GM18909 (cell line): ENCODE measurements at regions not wholly inside any gene's neighbourhood (a gene's known extent, or its start where the extent isn't known, plus 50 kb on each side); places are given as distances from the start of the nearest gene placed in this dataset.

Experiments used
- ATAC-seq: cut with Tn5 transposase; IDR thresholded peaks from one replicate; pipeline ENCODE4 v1.9.1; 2021; ENCODE audit warnings: mild to moderate bottlenecking; ENCODE audit not compliant: unreplicated experiment, poor library complexity

DNA sequence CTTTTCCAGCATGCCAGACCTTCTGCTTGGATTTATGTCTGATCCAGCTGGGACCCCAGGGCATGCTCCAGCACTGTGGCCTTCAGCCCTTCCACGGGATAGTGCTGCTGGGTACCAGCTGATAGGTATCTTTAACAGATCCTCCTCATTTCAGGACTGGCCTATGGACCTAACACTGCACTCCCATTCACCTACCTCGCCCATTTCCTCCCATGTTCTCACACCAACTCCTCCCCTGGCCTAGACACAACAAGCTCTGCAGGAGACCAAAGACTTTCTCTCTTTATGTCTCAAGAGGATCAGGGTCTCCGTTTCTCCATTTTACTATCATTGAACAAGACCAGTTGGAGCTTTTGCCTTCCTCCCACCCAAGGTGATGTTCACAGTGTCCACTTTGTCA is 140.0 kb upstream of the TMCC3 start:
- ATAC-seq, result no peak

DNA sequence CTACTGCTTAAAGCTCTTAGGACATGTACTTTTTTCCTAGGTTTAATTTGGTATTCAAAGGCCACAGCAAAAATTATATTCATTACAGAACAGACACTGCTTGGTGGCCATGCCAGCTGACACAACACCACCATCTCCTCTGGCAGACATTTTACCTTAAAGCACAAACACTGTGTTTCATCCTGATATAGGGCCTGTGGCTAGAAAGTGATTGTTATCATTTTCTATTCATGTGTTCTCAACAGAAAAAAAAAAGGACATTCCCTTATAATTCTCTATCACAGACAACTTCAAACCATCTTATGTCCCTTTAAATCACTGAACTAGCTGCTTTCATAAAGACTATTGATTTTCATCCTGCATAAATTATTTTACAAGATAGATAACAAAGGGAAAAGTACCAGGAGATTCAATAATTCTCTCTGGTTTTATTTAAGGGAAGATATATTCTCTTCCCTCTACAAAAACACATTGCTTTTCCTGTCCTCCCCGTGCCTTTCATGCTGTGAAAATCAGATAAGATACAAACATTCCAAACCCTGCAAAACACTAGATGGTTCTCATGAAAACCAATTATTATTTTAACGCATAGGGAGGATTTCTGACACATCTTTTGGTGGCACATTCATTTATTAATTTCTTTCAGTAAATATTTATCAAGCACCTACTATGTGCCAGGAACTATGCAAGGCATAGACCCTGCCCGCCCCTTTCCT is 139.3 kb upstream of the TMCC3 start:
- no peak for ATAC-seq

DNA sequence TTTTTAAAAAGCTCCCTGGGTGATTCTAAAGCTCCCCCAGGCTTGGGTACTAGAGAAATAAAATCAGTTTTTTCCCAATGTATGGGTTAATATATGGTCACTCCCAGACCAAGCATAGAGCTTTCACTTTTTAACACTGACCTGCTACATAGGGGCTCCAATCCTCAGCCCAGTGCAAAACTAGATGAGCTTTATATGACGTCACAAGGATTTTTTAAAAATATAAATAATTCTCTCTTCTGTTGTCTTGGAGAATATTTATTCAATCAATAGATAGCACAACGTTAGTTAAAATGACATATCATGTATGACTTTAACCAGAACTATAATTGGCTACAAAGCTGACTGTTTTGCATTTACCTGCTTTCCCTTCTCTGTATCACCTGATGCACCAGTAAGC is 137.9 kb upstream of the TMCC3 start:
- no peak for ATAC-seq

DNA sequence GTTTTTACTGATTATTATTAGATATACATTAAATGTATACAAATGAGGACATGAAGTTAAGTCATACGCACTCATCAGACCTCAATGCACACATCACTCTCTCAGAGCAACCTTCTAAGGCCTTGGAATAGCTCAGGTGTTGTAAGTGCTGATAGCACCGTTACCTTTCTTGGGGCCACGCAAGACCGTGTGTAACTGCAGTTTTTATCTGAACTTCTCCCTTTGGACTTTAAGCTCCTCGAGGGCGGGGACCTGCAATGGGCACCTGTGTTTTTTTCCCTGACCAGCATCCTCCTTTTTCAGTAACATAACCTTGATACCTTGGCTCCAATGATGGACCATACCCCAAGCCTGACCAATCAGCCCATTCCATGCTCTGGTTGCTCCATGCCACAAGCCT is 136.5 kb upstream of the TMCC3 start:
- no peak for ATAC-seq

DNA sequence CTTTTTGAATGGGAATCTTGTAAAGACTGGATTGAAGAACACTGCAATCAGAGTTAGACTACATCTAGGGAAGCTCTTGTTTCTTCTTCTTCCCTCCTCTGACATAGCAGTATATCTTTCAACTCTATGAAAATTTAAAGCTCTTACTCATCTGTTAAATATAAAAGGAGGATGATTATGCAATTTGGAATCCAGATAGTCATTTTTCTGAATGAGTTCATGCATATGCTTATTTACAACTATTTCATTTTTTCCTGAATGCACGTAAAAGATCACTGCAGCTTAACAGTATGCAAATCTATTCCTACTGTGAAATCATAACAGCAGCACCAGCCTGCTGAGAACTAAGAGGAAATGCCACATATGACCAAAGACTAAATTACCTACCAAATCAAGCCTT is 133.5 kb upstream of the TMCC3 start:
- ATAC-seq, result no peak

DNA sequence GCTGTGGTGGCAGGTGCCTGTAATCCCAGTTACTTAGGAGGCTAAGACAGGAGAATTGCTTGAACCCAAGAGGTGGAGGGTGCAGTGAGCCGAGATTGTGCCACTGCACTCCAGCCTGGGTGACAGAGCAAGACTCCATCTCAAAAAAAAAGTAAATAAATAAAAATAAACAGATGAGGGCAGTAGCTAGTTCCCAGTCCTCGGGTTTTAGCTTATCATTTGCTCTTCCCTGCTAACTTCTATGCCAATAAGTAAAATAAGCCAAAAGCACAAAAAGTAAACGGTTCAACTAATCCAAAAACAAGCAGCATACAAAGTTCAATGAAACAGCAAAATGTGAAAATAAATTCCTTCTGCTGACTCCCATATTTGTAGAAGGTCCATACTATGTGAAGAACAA is 133.0 kb upstream of the TMCC3 start:
- ATAC-seq, result no peak

DNA sequence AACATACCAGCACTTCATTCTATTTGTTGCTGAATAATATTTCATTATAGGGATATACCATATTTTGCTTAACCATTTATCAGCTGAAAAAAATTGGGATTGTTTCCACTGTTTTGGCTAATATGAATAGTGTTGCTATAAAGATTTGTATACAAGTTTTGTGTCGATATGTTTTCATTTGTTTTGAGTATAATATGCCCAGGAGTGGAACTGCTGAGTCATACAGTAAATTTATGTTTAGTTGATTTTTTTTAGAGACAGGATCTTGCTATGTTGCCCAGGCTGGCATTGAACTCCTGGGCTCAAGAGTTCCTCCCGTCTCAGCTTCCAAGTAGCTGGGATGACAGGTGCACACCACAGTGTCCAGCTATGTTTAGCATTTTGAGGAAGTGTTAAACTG is 131.5 kb upstream of the TMCC3 start:
- no peak for ATAC-seq

DNA sequence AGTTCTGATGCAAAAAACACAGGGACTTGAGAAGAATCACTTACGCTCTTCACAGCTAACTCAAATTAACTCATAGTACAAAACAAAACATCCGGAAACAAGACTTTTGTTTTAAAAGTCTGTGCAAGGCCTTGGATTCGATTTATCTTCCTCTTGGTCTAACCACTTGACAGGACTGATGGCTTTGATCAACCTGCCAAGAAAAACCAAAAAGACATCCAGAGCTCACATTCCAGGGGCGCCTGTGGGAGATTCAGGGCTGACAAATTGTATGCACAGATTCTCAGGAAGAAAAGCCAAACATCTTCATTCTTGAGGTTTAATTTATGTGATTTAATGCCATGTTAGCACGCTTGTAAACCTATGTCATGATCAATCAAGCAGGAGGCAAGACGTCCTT is 129.1 kb upstream of the TMCC3 start:
- ATAC-seq, result no peak

DNA sequence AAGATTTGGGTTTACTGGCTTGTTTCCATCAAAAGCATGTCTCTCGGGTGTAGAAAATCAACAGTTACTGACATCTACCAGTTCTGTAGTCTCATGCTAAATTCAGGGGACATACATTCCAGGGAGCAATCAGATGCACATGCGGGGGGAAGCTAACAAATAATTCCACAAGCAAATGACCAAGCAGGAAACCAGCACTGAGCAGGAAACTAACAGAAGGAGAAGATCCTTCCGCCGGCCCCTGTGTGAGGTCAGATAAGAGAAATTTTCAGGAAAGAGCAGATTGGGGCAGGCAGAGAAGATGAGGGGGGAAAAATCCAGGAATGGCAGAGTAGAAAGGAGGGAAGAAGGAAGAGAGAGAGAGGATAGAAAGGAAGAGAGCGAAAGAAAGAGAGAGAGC is 127.6 kb upstream of the TMCC3 start:
- no peak for ATAC-seq

DNA sequence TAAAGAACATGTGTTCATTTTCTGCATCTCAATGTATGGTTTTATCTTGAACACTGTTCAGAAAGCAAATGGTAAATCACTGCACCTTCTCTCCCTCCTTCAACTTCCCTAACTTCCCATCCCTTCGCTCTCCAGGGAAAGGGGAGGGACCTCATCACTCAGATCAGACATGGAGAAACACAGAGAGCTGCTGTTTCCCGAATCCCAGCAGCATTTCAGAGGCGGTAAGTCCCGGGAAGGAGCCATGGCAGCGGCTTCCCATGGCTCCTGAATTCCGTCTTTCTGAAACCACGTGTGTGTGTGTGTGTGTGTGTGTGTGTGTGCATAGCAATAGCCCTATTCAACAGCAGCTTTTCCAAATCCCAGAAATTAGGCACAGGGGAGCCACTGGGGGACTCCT is 125.4 kb upstream of the TMCC3 start:
- no peak for ATAC-seq

DNA sequence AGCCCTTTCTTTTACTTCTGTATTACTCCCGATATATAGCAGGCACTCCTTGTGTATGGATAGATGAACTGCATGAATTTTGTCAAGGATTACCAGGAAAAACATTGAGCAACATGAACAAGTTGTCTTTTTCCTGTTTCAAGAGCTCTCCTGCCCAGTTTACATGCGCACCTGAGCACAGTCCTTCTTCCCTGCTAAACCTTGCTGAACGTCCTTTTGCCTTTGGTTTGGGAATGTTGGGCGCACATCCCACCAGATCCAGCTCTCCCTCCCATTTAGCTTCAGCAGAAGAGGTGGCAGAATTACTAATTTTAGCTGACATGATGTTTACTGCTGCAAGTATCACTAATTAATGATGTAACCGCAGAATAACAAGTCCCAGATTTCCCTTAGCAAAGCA is 121.4 kb upstream of the TMCC3 start:
- no peak for ATAC-seq

DNA sequence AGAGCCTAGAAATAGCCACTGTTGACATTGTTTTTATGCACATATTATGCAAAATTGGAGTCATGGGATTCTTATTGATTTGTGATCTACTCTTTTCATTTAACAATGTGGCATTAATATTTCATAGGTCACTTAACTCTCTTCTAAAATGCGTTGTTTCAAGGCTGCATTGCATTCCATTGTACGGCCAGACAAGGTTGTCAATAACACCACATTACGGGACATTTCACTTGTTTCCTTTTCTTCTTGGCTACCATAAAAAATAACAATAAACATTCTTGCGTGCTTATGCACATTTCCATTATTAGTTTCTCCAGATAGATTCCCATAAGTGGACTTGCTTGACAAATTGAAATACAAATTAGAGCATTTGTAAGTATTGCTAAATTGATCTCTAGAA is 120.8 kb upstream of the TMCC3 start:
- ATAC-seq, result no peak

DNA sequence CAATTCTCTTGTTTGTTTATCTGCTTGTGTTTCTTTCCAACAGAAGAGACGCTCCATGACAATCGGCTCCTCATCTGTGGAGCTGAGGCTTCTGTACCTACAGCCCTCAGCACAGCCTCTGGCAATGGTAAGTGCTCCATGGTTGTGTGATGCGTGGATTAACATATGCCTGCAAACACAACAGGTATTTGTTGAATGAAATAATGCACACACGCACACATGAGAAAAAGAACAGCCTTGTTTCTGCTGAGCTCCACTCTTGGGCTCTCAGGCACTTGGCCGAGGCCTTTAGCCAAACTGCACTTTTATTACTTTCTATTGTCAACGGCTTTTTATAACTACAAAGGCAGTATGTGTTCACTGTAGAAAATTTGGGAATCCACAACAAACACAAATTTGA is 120.4 kb upstream of the TMCC3 start:
- ATAC-seq, result no peak

DNA sequence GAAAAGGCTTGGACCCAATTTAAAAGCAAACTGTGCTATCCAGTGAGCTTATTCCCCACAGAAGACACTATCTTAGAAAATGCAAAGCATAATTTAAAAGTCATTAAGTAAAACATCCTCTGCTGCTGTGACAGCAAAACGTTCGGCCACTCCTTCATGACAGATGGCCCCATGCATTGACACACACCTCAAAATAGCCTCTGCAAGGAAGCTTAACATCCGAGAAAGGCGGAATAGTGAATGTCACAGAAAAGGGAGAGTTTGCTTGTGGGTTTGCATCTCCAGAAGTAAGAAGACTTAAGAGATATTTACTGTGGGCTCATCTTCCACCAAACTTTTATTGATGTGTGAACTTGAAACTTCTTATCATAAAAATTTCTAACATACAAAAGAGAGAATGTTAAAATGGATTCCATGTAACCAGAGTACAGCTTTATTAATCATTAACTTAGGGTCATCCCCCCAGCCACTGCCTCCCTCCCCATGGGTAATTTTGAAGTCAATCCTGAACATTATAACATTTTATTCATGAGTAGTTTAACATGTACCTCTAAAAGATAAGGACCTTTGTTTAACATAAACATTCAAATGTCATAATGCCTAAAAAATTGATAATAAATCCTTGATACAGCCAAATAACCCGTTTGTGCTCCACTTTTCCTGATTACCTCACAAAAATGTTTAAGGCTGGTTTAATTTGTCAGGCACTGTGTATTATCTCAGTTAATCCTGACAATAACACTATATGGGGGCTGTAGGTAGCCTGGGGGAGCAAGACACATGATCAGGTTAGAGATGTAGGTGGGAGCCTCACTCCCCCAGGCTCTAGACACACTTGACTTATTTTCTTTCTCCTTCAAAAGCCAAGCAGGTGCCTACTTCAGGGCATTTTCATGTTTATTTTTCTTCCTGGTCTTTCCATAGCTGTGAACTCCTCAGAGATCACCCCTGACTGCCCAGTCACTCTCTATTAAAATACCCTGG is 119.7 kb upstream of the TMCC3 start:
- peak; percentile 32 for ATAC-seq

DNA sequence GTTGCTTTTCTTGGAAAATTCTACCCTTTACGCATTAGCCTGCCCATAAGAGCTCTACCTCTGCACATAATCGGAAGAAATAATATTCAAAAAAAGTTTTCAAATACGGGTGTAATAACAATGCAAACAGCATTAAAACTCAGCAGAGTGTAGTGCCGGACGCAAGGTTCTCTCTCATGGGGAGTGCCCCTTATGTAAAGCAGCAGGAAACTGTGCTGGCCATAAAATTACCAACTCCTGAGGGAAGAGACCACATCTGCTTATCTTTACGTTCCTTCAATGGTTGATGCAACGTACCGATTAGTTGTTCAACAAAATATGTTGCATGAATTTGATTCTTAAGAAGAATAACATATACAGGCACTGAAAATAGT is 118.7 kb upstream of the TMCC3 start:
- peak; percentile 73 for ATAC-seq

DNA sequence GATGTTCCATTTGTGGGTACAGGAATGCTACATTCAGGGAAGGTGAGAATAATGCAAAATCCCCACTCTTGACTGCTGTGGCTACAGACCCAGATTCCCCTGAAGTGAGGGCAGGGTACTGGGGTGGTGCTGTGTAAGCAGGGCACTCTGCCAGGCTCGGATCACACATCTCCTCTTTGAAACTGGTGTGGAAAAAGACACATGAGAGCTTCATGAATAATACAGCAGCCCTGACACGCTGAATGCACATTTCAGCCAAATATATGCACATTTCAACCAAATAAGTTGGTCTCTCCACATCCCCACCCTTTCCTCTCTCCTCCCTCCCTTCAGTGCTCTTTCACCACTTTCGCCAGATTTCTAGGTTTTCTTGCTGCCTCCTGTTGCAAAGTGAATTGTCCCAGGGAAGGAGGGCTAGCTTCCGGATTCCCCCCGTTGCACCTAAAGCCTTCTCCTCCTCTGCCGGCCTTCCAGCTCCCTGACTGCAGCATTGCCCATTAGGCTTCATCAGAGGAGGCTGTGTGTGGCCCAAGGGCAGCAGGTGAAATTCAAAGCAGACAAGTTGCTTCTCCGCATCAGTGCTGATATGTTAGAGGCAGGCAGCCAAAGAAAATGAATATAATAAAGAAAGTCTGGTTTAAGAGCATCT is 118.2 kb upstream of the TMCC3 start:
- ATAC-seq, result peak; percentile 53

DNA sequence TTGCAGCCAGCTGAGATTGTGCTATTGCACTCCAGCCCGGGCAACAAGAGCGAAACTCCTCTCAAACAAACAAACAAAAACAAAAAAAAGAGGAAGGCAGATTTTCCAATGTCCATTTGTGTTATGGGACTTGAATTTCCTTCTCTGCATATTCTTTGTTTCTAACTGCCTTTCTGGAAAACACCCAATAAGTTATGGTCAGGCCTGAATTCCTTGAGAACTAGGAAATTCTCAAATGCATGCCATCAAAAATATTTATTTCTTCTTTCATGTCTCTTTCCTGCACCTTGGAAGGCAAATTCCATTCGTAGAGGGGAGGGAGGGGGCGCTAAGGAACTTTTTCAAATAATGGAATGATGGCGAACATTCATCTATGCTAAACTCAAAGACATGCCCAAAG is 117.6 kb upstream of the TMCC3 start:
- ATAC-seq, result no peak

DNA sequence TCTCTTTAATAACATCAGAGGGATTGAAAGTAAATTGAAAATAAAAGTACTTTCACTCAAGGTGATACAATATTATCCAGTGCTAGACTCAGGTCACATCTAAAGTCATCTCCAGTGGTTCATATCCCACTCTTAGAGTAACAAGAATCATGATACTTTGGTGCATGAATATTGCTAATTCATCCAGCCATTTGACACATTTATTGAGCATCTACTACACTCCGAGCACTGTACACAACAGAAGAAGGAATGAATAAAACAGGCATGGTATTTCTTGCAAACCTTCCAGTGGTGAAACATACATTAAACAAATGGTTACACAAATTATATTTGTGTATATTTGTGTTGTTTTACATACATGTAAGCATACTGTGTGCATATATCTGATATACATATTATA is 116.0 kb upstream of the TMCC3 start:
- no peak for ATAC-seq

DNA sequence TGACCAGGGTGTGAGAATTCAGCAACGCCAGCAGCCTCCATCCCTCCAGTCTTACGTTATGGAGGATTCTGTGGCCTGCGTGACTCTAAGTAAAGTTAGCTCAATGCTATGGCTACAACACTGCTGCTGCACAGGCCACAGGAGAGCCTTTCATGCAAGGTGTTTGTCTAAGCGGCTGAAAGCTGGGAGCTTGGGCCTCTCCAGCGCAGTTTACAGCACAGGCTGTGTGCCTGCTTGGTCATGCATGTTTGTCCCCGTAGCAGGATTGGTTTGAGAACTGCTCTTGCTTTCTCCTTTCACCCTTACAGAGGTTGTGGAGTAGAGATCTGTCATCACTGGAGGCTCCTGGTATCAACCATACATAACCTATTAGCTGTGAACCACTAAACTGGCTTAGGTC is 113.1 kb upstream of the TMCC3 start:
- no peak for ATAC-seq

DNA sequence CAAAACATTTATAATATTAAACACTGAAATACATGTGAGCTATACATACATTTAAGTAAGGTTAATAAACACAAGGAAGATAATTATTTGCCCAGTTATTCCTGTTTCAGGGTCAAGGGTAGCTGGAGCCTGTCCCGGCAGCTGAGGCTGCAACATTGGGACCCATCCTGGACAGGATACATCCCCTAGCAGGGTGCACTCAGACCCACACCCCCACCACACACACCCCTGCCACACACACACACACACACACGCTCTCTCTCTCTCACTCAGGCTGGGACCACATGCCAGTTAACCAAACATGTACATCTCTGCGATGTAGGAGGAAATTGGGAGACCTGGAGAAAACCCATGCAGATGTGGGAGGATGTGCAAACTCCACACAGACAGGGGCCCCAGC is 112.6 kb upstream of the TMCC3 start:
- peak; percentile 8 for ATAC-seq

DNA sequence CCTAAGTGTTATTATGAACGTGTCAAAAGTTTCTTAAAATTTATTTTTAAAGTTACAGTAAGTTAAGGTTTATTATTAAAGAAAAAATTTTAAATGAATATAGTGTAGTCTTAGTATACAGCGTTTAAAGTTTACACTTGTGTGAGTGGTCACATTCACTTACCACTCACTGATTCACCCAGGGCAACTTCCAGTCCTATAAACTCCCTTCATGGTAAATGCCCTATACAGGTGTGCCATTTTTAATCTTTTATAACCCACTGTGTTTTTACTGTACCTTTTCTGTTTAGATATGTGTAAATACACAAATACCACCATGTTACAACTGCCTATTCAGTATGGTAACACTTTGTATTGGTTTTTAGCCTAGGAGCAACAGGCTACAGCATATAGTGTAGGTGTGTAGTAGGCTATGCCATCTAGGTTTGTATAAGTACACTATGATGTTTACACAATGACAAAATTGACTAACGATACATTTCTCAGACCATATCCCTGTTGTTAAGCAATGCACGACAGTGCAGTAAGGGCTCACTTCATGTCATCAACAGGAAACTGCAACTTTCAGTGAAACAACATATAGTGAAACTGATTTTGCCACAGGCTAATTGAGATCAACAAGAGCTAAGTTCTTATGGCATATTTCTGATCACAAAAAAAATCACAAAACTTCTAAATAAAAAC is 112.0 kb upstream of the TMCC3 start:
- peak; percentile 80 for ATAC-seq
